ENCODE measurements at regions not wholly inside any gene's neighbourhood (a gene's known extent, or its start where the extent isn't known, plus 50 kb on each side); places are given as distances from the start of the nearest gene placed in this dataset.

- DNase-seq (ENCODE audit: extremely low read depth in 1 of 2, low read depth in 1 of 2): no peak
Measured at GRCh38 chr18:61729322-61729721, 163.5 kb downstream of the RNF152 start.

- no peak for DNase-seq (ENCODE audit: extremely low read depth in 1 of 2, low read depth in 1 of 2)
Measured at GRCh38 chr18:61727241-61728193, 165.3 kb downstream of the RNF152 start.

GRCh38 chr18:61724532-61724931 is 168.3 kb downstream of the RNF152 start:
- DNase-seq (ENCODE audit: extremely low read depth in 1 of 2, low read depth in 1 of 2): no peak

- no peak for DNase-seq (ENCODE audit: extremely low read depth in 1 of 2, low read depth in 1 of 2)
Measured at GRCh38 chr18:61722247-61722646, 170.6 kb downstream of the RNF152 start.

- DNase-seq (ENCODE audit: extremely low read depth in 1 of 2, low read depth in 1 of 2): no peak
Measured at GRCh38 chr18:61720496-61720895, 172.3 kb downstream of the RNF152 start.

GRCh38 chr18:61719671-61720070 is 173.1 kb downstream of the RNF152 start:
- DNase-seq (ENCODE audit: extremely low read depth in 1 of 2, low read depth in 1 of 2): no peak

- no peak for DNase-seq (ENCODE audit: extremely low read depth in 1 of 2, low read depth in 1 of 2)
Measured at GRCh38 chr18:61718944-61719343, 173.9 kb downstream of the RNF152 start.

GRCh38 chr18:61714421-61714820 is 178.4 kb downstream of the RNF152 start:
- no peak for DNase-seq (ENCODE audit: extremely low read depth in 1 of 2, low read depth in 1 of 2)

GRCh38 chr18:61713502-61713901 is 179.3 kb downstream of the RNF152 start:
- DNase-seq (ENCODE audit: extremely low read depth in 1 of 2, low read depth in 1 of 2): no peak

- no peak for DNase-seq (ENCODE audit: extremely low read depth in 1 of 2, low read depth in 1 of 2)
Measured at GRCh38 chr18:61710082-61710620, 182.7 kb downstream of the RNF152 start.

GRCh38 chr18:61706276-61706915 is 186.4 kb downstream of the RNF152 start:
- no peak for DNase-seq (ENCODE audit: extremely low read depth in 1 of 2, low read depth in 1 of 2)

GRCh38 chr18:61703508-61703907 is 189.3 kb downstream of the RNF152 start:
- no peak for DNase-seq (ENCODE audit: extremely low read depth in 1 of 2, low read depth in 1 of 2)

- DNase-seq (ENCODE audit: extremely low read depth in 1 of 2, low read depth in 1 of 2): no peak
Measured at GRCh38 chr18:61702007-61702406, 190.8 kb downstream of the RNF152 start.

- no peak for DNase-seq (ENCODE audit: extremely low read depth in 1 of 2, low read depth in 1 of 2)
Measured at GRCh38 chr18:61699397-61700110, 193.3 kb downstream of the RNF152 start.

- DNase-seq (ENCODE audit: extremely low read depth in 1 of 2, low read depth in 1 of 2): no peak
Measured at GRCh38 chr18:61697306-61697909, 195.4 kb downstream of the RNF152 start.

- no peak for DNase-seq (ENCODE audit: extremely low read depth in 1 of 2, low read depth in 1 of 2)
Measured at GRCh38 chr18:61694236-61694635, 198.6 kb downstream of the RNF152 start.

GRCh38 chr18:61690418-61691138 is 202.2 kb downstream of the RNF152 start:
- no peak for DNase-seq (ENCODE audit: extremely low read depth in 1 of 2, low read depth in 1 of 2)

GRCh38 chr18:61687317-61687716 is 205.5 kb downstream of the RNF152 start:
- DNase-seq (ENCODE audit: extremely low read depth in 1 of 2, low read depth in 1 of 2): no peak

- DNase-seq (ENCODE audit: extremely low read depth in 1 of 2, low read depth in 1 of 2): no peak
Measured at GRCh38 chr18:61683856-61684255, 209.0 kb downstream of the RNF152 start.

- no peak for DNase-seq (ENCODE audit: extremely low read depth in 1 of 2, low read depth in 1 of 2)
Measured at GRCh38 chr18:61681065-61681464, 211.7 kb downstream of the RNF152 start.

Measured in stimulated activated CD8-positive, alpha-beta memory T cell treated with anti-CD3 and anti-CD28 coated beads, Interleukin-7, amount 100 ng/mL, for 48 hours (primary cell).